Panc1 (cell line): ENCODE measurements at regions not wholly inside any gene's neighbourhood (a gene's known extent, or its start where the extent isn't known, plus 50 kb on each side); places are given as distances from the start of the nearest gene placed in this dataset.

Experiments used
- ATAC-seq: fragments of 200-7000 bp; cut with Tn5 transposase; 2 replicates; pipeline ENCODE4 v1.9.1; 2020; ENCODE audit warnings: mild to moderate bottlenecking, moderate library complexity
- BruUV-seq: library from RNA; stranded (reverse); fragments of 400-500 nt; replicated peaks from 2 replicates; lab custom pipeline; 2021; lab: Mats Ljungman, UMichigan
- CTCF ChIA-PET: fragments of 300-600 bp; sonication (Branson Sonifier 250); formaldehyde crosslinking; loops from one replicate; lab custom pipeline; 2022; ENCODE audit warnings: antibody characterized with exemption; lab: Charles Lee
- POLR2A ChIA-PET: fragments of 300-600 bp; sonication (Branson Sonifier 250); formaldehyde crosslinking; loops from one replicate; lab custom pipeline; 2022; ENCODE audit warnings: antibody characterized with exemption; lab: Charles Lee
- DNase-seq: peaks from one replicate; pipeline ENCODE4 v3.0.0-alpha.2; 2010; ENCODE audit warnings: low read depth, low spot score
- H3K27ac ChIP-seq: 2 replicates; pipeline ENCODE4 v1.5.1; 2011; ENCODE audit warnings: mild to moderate bottlenecking, low read length, inconsistent platforms
- H3K27me3 ChIP-seq: fragments of 200-500 bp; sonication (Bioruptor generic); 2 replicates; pipeline ENCODE4 v1.6.0; 2014; ENCODE audit warnings: low read length, inconsistent platforms; ENCODE audit not compliant: control insufficient read depth, insufficient read depth
- H3K36me3 ChIP-seq: fragments of 200-500 bp; sonication (Bioruptor generic); 2 replicates; pipeline ENCODE4 v1.5.1; 2014; ENCODE audit warnings: inconsistent platforms, mild to moderate bottlenecking, low read length, moderate library complexity; ENCODE audit not compliant: control insufficient read depth, insufficient read depth
- H3K4me1 ChIP-seq: 2 replicates; pipeline ENCODE4 v1.5.1; 2011; ENCODE audit warnings: inconsistent platforms, mild to moderate bottlenecking, low read length, moderate library complexity; ENCODE audit not compliant: control insufficient read depth, insufficient read depth
- H3K4me3 ChIP-seq, 2 experiments: 2 replicates each; pipeline ENCODE4 v1.5.1; 2011 to 2012; ENCODE audit warnings: low read depth in 2 of 2, low read length in 2 of 2, mild to moderate bottlenecking in 2 of 2, inconsistent platforms in 1 of 2, moderate library complexity in 1 of 2
- H3K9me3 ChIP-seq: fragments of 200-500 bp; sonication (Bioruptor generic); 2 replicates; pipeline ENCODE4 v1.5.1; 2014; ENCODE audit warnings: low read depth, mild to moderate bottlenecking, inconsistent platforms, low read length, moderate library complexity; ENCODE audit not compliant: control insufficient read depth, insufficient read depth
- CTCF ChIP-seq: fragments of 450-650 bp; IDR thresholded peaks from 2 replicates; pipeline ENCODE4 v1.5.1; 2017; ENCODE audit warnings: mild to moderate bottlenecking
- POLR2AphosphoS5 ChIP-seq: IDR thresholded peaks from 2 replicates; pipeline ENCODE4 v1.6.1; 2012; ENCODE audit warnings: mild to moderate bottlenecking, low read depth, low read length, moderate library complexity
- REST ChIP-seq, 2 experiments: IDR thresholded peaks; 2 replicates each; pipeline ENCODE4 v1.6.1; 2011 to 2012; ENCODE audit warnings: low read depth in 2 of 2, control low read depth in 1 of 2, low read length in 1 of 2, mild to moderate bottlenecking in 1 of 2, moderate library complexity in 1 of 2; ENCODE audit not compliant: insufficient read depth in 1 of 2
- SIN3A ChIP-seq: IDR thresholded peaks from 2 replicates; pipeline ENCODE4 v1.6.1; 2012; ENCODE audit warnings: low read depth, mild to moderate bottlenecking, low read length, moderate library complexity, borderline replicate concordance; ENCODE audit not compliant: insufficient read depth
- TCF7L2 ChIP-seq: IDR thresholded peaks from 2 replicates; pipeline ENCODE4 v1.6.1; 2011; ENCODE audit warnings: mild to moderate bottlenecking, low read depth, low read length, inconsistent platforms
- in situ Hi-C: cut with HindIII; loops from 2 replicates; pipeline ENCODE4 v1.10.0; 2016; ENCODE audit warnings: low sequenced_read_pairs, low pct_unique_long_range_greater_than_20kb
- intact Hi-C: fragments of 100-400 bp; cut with micrococcal nuclease; formaldehyde crosslinking; loops from one replicate; pipeline ENCODE4 v1.10.0; 2022; ENCODE audit not compliant: unreplicated experiment

GRCh38 chr2:2671826-2672225, 340.8 kb upstream of the MYT1L start:
- TF ChIP-seq SIN3A (no peak), REST (IDR thresholded peaks at IDR 0.05; ENCODE audit: insufficient read depth in 1 of 2, low read depth in 2 of 2, low read length in 1 of 2) (no peak), POLR2AphosphoS5 (no peak), CTCF (no peak), TCF7L2 (no peak)
- in situ Hi-C loops (no loop called here), intact Hi-C loops (no loop called here)
- no peaks in the 10 kb centered on the region for H3K4me1 ChIP-seq
- BruUV-seq = no TSS peak
- DNase-seq (no peak), ATAC-seq (no peak)
- H3K36me3 ChIP-seq = no peaks in the 10 kb centered on the region
- no peak overlapping the region for H3K4me3 ChIP-seq
- CTCF ChIA-PET = no interaction called here
- POLR2A ChIA-PET = no interaction called here
- H3K27me3 ChIP-seq = no peaks in the 10 kb centered on the region; the same call in none of the 2 replicates
- H3K27ac ChIP-seq = no peak overlapping the region
- H3K9me3 ChIP-seq = no peaks in the 10 kb centered on the region

GRCh38 chr2:2669316-2669715, 338.2 kb upstream of the MYT1L start:
- in situ Hi-C loops (no loop called here), intact Hi-C loops (no loop called here)
- POLR2A ChIA-PET = no interaction called here
- no peaks in the 10 kb centered on the region; the same call in 1 of the 2 replicates for H3K4me1 ChIP-seq
- TF ChIP-seq CTCF (no peak), POLR2AphosphoS5 (no peak), TCF7L2 (no peak)
- DNase-seq (no peak), ATAC-seq (no peak)
- no peak overlapping the region for H3K4me3 ChIP-seq
- CTCF ChIA-PET = no interaction called here
- H3K9me3 ChIP-seq = no peaks in the 10 kb centered on the region
- H3K27me3 ChIP-seq = no peaks in the 10 kb centered on the region; the same call in 1 of the 2 replicates
- H3K36me3 ChIP-seq = no peaks in the 10 kb centered on the region
- no TSS peak for BruUV-seq
- no peak overlapping the region for H3K27ac ChIP-seq
